HEK293 (cell line): ENCODE measurements at regions not wholly inside any gene's neighbourhood (a gene's known extent, or its start where the extent isn't known, plus 50 kb on each side); places are given as distances from the start of the nearest gene placed in this dataset.

Source experiments
- BCL11A ChIP-seq: fragments of 450-650 bp; formaldehyde crosslinking; IDR thresholded peaks from 2 replicates; pipeline ENCODE4 v1.5.1; 2016; ENCODE audit warnings: low read depth, missing biosample characterization, missing genetic modification characterization
- CTCF ChIP-seq: fragments of 450-650 bp; formaldehyde crosslinking; IDR thresholded peaks from 2 replicates; pipeline ENCODE4 v1.5.1; 2016; ENCODE audit warnings: missing biosample characterization, missing genetic modification characterization
- GLIS1 ChIP-seq: fragments of 450-650 bp; formaldehyde crosslinking; IDR thresholded peaks from 2 replicates; pipeline ENCODE4 v1.5.1; 2016; ENCODE audit warnings: missing biosample characterization, missing genetic modification characterization
- KLF9 ChIP-seq: fragments of 450-650 bp; formaldehyde crosslinking; IDR thresholded peaks from 2 replicates; pipeline ENCODE4 v1.5.1; 2016; ENCODE audit warnings: missing biosample characterization, missing genetic modification characterization, low read depth
- OVOL3 ChIP-seq: fragments of 450-650 bp; formaldehyde crosslinking; IDR thresholded peaks from 2 replicates; pipeline ENCODE4 v1.5.1; 2016; ENCODE audit warnings: missing biosample characterization, missing genetic modification characterization
- PBX3 ChIP-seq: sonication (generic); formaldehyde crosslinking; IDR thresholded peaks from 2 replicates; pipeline ENCODE4 v1.8.1; 2022; ENCODE audit warnings: mild to moderate bottlenecking, moderate library complexity, missing genetic modification reagents
- PRDM10 ChIP-seq: fragments of 450-650 bp; formaldehyde crosslinking; IDR thresholded peaks from 2 replicates; pipeline ENCODE4 v1.5.1; 2016; ENCODE audit warnings: missing biosample characterization, missing genetic modification characterization
- REST ChIP-seq: fragments of 450-650 bp; formaldehyde crosslinking; IDR thresholded peaks from 2 replicates; pipeline ENCODE4 v1.5.1; 2016; ENCODE audit warnings: missing biosample characterization, missing genetic modification characterization
- TCF7L2 ChIP-seq: IDR thresholded peaks from 2 replicates; pipeline ENCODE4 v1.6.1; 2011; ENCODE audit warnings: low read depth, mild to moderate bottlenecking, inconsistent platforms, low read length, moderate library complexity, borderline replicate concordance
- YY1 ChIP-seq: fragments of 450-650 bp; formaldehyde crosslinking; IDR thresholded peaks from 2 replicates; pipeline ENCODE4 v1.5.1; 2018; ENCODE audit warnings: missing biosample characterization, missing genetic modification characterization
- ZBTB1 ChIP-seq: fragments of 450-650 bp; formaldehyde crosslinking; IDR thresholded peaks from 2 replicates; pipeline ENCODE4 v1.5.1; 2016; ENCODE audit warnings: missing biosample characterization, missing genetic modification characterization
- ZBTB49 ChIP-seq: fragments of 450-650 bp; formaldehyde crosslinking; IDR thresholded peaks from 2 replicates; pipeline ENCODE4 v1.5.1; 2016; ENCODE audit warnings: missing biosample characterization, missing genetic modification characterization, low read depth
- ZNF350 ChIP-seq: fragments of 450-650 bp; formaldehyde crosslinking; IDR thresholded peaks from 2 replicates; pipeline ENCODE4 v1.5.0; 2017; ENCODE audit warnings: missing biosample characterization, mild to moderate bottlenecking, missing genetic modification characterization

- TF ChIP-seq CTCF (tag by site-specific recombination), result no peak
- no peak for TF ChIP-seq TCF7L2
- no peak for TF ChIP-seq PBX3 (CRISPR knock-in tag)
- TF ChIP-seq GLIS1 (tag by site-specific recombination), result no peak
- TF ChIP-seq ZBTB49 (tag by site-specific recombination), result no peak
- TF ChIP-seq YY1, result no peak
- no peak for TF ChIP-seq KLF9 (tag by site-specific recombination)
- no peak for TF ChIP-seq OVOL3 (tag by site-specific recombination)
- TF ChIP-seq PRDM10 (tag by site-specific recombination), result no peak
- TF ChIP-seq ZBTB1 (tag by site-specific recombination), result no peak
- TF ChIP-seq BCL11A (tag by site-specific recombination), result no peak
- TF ChIP-seq ZNF350 (tag by site-specific recombination), result no peak
- TF ChIP-seq REST, result no peak
Observed at GRCh38 chr4:111178231-111178630, 555.4 kb upstream of the PITX2 start.
